NCI-H1092 treated with DMSO at 0.1 percent for 48 hours (cell line): ENCODE measurements at regions not wholly inside any gene's neighbourhood (a gene's known extent, or its start where the extent isn't known, plus 50 kb on each side); places are given as distances from the start of the nearest gene placed in this dataset.

Experiments
- DNase-seq: peaks from one replicate; lab custom pipeline; 2025; lab: John Stamatoyannopoulos, UW

GRCh38 chr1:194537521-194537920 lies 1351.1 kb upstream of the B3GALT2 start:
- no peak for DNase-seq

- DNase-seq, result no peak
These were observed 1349.0 kb upstream of the B3GALT2 start for GRCh38 chr1:194535369-194535768.

GRCh38 chr1:194534784-194535183 lies 1348.4 kb upstream of the B3GALT2 start:
- DNase-seq, result no peak

- DNase-seq, result no peak
These were observed 1347.2 kb upstream of the B3GALT2 start for GRCh38 chr1:194533641-194534040.

GRCh38 chr1:194517567-194517966 lies 1331.2 kb upstream of the B3GALT2 start:
- no peak for DNase-seq

- no peak for DNase-seq
These were observed 1329.5 kb upstream of the B3GALT2 start for GRCh38 chr1:194515916-194516315.

- DNase-seq, result no peak
These were observed 1326.5 kb upstream of the B3GALT2 start for GRCh38 chr1:194512957-194513356.

- no peak for DNase-seq
These were observed 1325.9 kb upstream of the B3GALT2 start for GRCh38 chr1:194512345-194512744.

- no peak for DNase-seq
These were observed 1316.8 kb upstream of the B3GALT2 start for GRCh38 chr1:194503209-194503608.

- no peak for DNase-seq
These were observed 1309.0 kb upstream of the B3GALT2 start for GRCh38 chr1:194495434-194495833.

- DNase-seq, result no peak
These were observed 1300.8 kb upstream of the B3GALT2 start for GRCh38 chr1:194487172-194487571.

GRCh38 chr1:194485432-194485831 lies 1299.0 kb upstream of the B3GALT2 start:
- DNase-seq, result no peak

- no peak for DNase-seq
These were observed 1292.3 kb upstream of the B3GALT2 start for GRCh38 chr1:194478731-194479130.

GRCh38 chr1:194477908-194478307 lies 1291.5 kb upstream of the B3GALT2 start:
- DNase-seq, result no peak

- no peak for DNase-seq
These were observed 1290.5 kb upstream of the B3GALT2 start for GRCh38 chr1:194476872-194477271.

GRCh38 chr1:194476351-194476750 lies 1289.9 kb upstream of the B3GALT2 start:
- no peak for DNase-seq

- DNase-seq, result no peak
These were observed 1288.3 kb upstream of the B3GALT2 start for GRCh38 chr1:194474701-194475100.

GRCh38 chr1:194473766-194474165 lies 1287.4 kb upstream of the B3GALT2 start:
- no peak for DNase-seq

GRCh38 chr1:194469282-194469681 lies 1282.9 kb upstream of the B3GALT2 start:
- no peak for DNase-seq

- no peak for DNase-seq
These were observed 1280.3 kb upstream of the B3GALT2 start for GRCh38 chr1:194466706-194467105.

- no peak for DNase-seq
These were observed 1261.2 kb upstream of the B3GALT2 start for GRCh38 chr1:194447636-194448035.

- DNase-seq, result no peak
These were observed 1258.8 kb upstream of the B3GALT2 start for GRCh38 chr1:194445244-194445643.

- no peak for DNase-seq
These were observed 1256.6 kb upstream of the B3GALT2 start for GRCh38 chr1:194442901-194443575.

GRCh38 chr1:194437135-194437534 lies 1250.7 kb upstream of the B3GALT2 start:
- DNase-seq, result no peak
